Upper lobe of right lung (tissue), 1 donor: ENCODE measurements at regions not wholly inside any gene's neighbourhood (a gene's known extent, or its start where the extent isn't known, plus 50 kb on each side); places are given as distances from the start of the nearest gene placed in this dataset.

Experiments
- ATAC-seq: fragments of 200-7000 bp; cut with Tn5 transposase; one replicate; pipeline ENCODE4 v1.9.1; 2020; ENCODE audit warnings: mild to moderate bottlenecking, moderate library complexity
- DNase-seq: peaks from one replicate; pipeline ENCODE4 v3.0.0-alpha.2; 2020
- H3K27ac ChIP-seq: fragments of 200-600 bp; one replicate; pipeline ENCODE4 v1.8.0; 2022
- H3K27me3 ChIP-seq: fragments of 200-600 bp; one replicate; pipeline ENCODE4 v1.8.0; 2022; ENCODE audit warnings: mild to moderate bottlenecking
- H3K36me3 ChIP-seq: fragments of 200-600 bp; one replicate; pipeline ENCODE4 v1.8.0; 2022
- H3K4me1 ChIP-seq: fragments of 200-600 bp; one replicate; pipeline ENCODE4 v1.8.0; 2022
- H3K4me3 ChIP-seq: fragments of 200-600 bp; one replicate; pipeline ENCODE4 v1.8.0; 2022; ENCODE audit warnings: mild to moderate bottlenecking
- H3K9me3 ChIP-seq: fragments of 200-600 bp; one replicate; pipeline ENCODE4 v1.8.0; 2022
- CTCF ChIP-seq: fragments of 200-600 bp; IDR thresholded peaks from one replicate; pipeline ENCODE4 v1.8.0; 2022; ENCODE audit warnings: antibody characterized with exemption
- intact Hi-C: fragments of 100-400 bp; cut with DNase I; formaldehyde crosslinking; loops from one replicate; pipeline ENCODE4 v1.11.0; 2022
- donor health status: DM: no; HTN: yes; CAD: no; lungs with severe emphysema.

GRCh38 chr5:83777856-83778255 lies 57.2 kb upstream of the HAPLN1 start:
- no peak for TF ChIP-seq CTCF
- Histone ChIP-seq H3K9me3 (no peaks in the 10 kb centered on the region), H3K27me3 (no peaks in the 10 kb centered on the region), H3K27ac (no peak overlapping the region), H3K4me3 (no peak overlapping the region), H3K4me1 (no peaks in the 10 kb centered on the region), H3K36me3 (no peaks in the 10 kb centered on the region)
- ATAC-seq: no peak
- intact Hi-C loops: no loop called here
- no peak for DNase-seq

GRCh38 chr5:83776437-83777031 lies 55.9 kb upstream of the HAPLN1 start:
- DNase-seq: no peak
- intact Hi-C loops: no loop called here
- H3K4me3 ChIP-seq: no peak overlapping the region
- no peaks in the 10 kb centered on the region for H3K9me3 ChIP-seq
- no peak for ATAC-seq
- no peaks in the 10 kb centered on the region for H3K4me1 ChIP-seq
- no peaks in the 10 kb centered on the region for H3K27me3 ChIP-seq
- no peak overlapping the region for H3K27ac ChIP-seq
- H3K36me3 ChIP-seq: no peaks in the 10 kb centered on the region
- TF ChIP-seq CTCF: no peak
